ENCODE measurements at regions not wholly inside any gene's neighbourhood (a gene's known extent, or its start where the extent isn't known, plus 50 kb on each side); places are given as distances from the start of the nearest gene placed in this dataset.

GRCh38 chr6:121826156-121826810 is 390.8 kb downstream of the GJA1 start:
- no peak for DNase-seq (ENCODE audit: low spot score)

- DNase-seq (ENCODE audit: low spot score): no peak
Measured at GRCh38 chr6:121828146-121828886, 392.9 kb downstream of the GJA1 start.

- DNase-seq (ENCODE audit: low spot score): no peak
Measured at GRCh38 chr6:121830736-121831135, 395.3 kb downstream of the GJA1 start.

- no peak for DNase-seq (ENCODE audit: low spot score)
Measured at GRCh38 chr6:121835662-121836061, 400.2 kb downstream of the GJA1 start.

GRCh38 chr6:121837545-121838229 is 402.2 kb downstream of the GJA1 start:
- DNase-seq (ENCODE audit: low spot score): no peak

GRCh38 chr6:121838842-121839241 is 403.4 kb downstream of the GJA1 start:
- DNase-seq (ENCODE audit: low spot score): no peak

GRCh38 chr6:121839896-121840295 is 404.4 kb downstream of the GJA1 start:
- no peak for DNase-seq (ENCODE audit: low spot score)

GRCh38 chr6:121844898-121845297 is 409.5 kb downstream of the GJA1 start:
- DNase-seq (ENCODE audit: low spot score): no peak

GRCh38 chr6:121847806-121848522 is 412.5 kb downstream of the GJA1 start:
- DNase-seq (ENCODE audit: low spot score): no peak

GRCh38 chr6:121848523-121849255 is 413.2 kb downstream of the GJA1 start:
- no peak for DNase-seq (ENCODE audit: low spot score)

- peak; percentile 11 for DNase-seq (ENCODE audit: low spot score)
Measured at GRCh38 chr6:121849477-121849876, 414.0 kb downstream of the GJA1 start.

GRCh38 chr6:121851056-121851455 is 415.6 kb downstream of the GJA1 start:
- DNase-seq (ENCODE audit: low spot score): no peak

GRCh38 chr6:121853686-121854085 is 418.2 kb downstream of the GJA1 start:
- no peak for DNase-seq (ENCODE audit: low spot score)

GRCh38 chr6:121855521-121855920 is 420.1 kb downstream of the GJA1 start:
- no peak for DNase-seq (ENCODE audit: low spot score)

GRCh38 chr6:121856296-121856695 is 420.9 kb downstream of the GJA1 start:
- DNase-seq (ENCODE audit: low spot score): no peak

- DNase-seq (ENCODE audit: low spot score): no peak
Measured at GRCh38 chr6:121857551-121857950, 422.1 kb downstream of the GJA1 start.

- DNase-seq (ENCODE audit: low spot score): no peak
Measured at GRCh38 chr6:121858310-121858709, 422.9 kb downstream of the GJA1 start.

GRCh38 chr6:121858986-121859385 is 423.5 kb downstream of the GJA1 start:
- no peak for DNase-seq (ENCODE audit: low spot score)

GRCh38 chr6:121865811-121866210 is 430.4 kb downstream of the GJA1 start:
- DNase-seq (ENCODE audit: low spot score): no peak

GRCh38 chr6:121867095-121867494 is 431.6 kb downstream of the GJA1 start:
- no peak for DNase-seq (ENCODE audit: low spot score)

- DNase-seq (ENCODE audit: low spot score): no peak
Measured at GRCh38 chr6:121868206-121868605, 432.8 kb downstream of the GJA1 start.

- no peak for DNase-seq (ENCODE audit: low spot score)
Measured at GRCh38 chr6:121873595-121873994, 438.1 kb downstream of the GJA1 start.
